HCT116 (cell line): ENCODE measurements at regions not wholly inside any gene's neighbourhood (a gene's known extent, or its start where the extent isn't known, plus 50 kb on each side); places are given as distances from the start of the nearest gene placed in this dataset.

Experiments used
- ATAC-seq: fragments of 200-7000 bp; cut with Tn5 transposase; 2 replicates; pipeline ENCODE4 v1.9.1; 2020; ENCODE audit warnings: mild to moderate bottlenecking, moderate library complexity
- BruUV-seq: library from RNA; stranded (reverse); fragments of 400-500 nt; replicated peaks from 2 replicates; lab custom pipeline; 2021; lab: Mats Ljungman, UMichigan
- CTCF ChIA-PET: fragments of 300-600 bp; sonication (Branson Sonifier 250); formaldehyde crosslinking; loops from one replicate; lab custom pipeline; 2021; ENCODE audit warnings: antibody characterized with exemption; lab: Charles Lee
- POLR2A ChIA-PET: fragments of 300-600, 350-600 bp; sonication (Branson Sonifier 250); formaldehyde crosslinking; loops from one replicate; lab custom pipeline; 2021; ENCODE audit warnings: antibody characterized with exemption; lab: Charles Lee
- RAD21 ChIA-PET, 2 experiments: fragments of 300-600 bp; sonication (Branson Sonifier 250); formaldehyde crosslinking; loops; one replicate each; lab custom pipeline; 2023; ENCODE audit warnings: low total read pairs in 2 of 2; ENCODE audit not compliant: uncharacterized antibody in 2 of 2, unreplicated experiment in 2 of 2, low non-redundant PET in 1 of 2; lab: Charles Lee
- DNase-seq: peaks from one replicate; pipeline ENCODE4 v3.0.0-alpha.2; 2010; ENCODE audit warnings: low read depth, low spot score
- H2AFZ ChIP-seq: fragments of 200-600 bp; shearing (Covaris generic), sonication (generic); 2 replicates; pipeline ENCODE4 v1.6.1; 2017; ENCODE audit warnings: low read depth, mixed run types, mixed read lengths, antibody characterized with exemption, low read length; ENCODE audit not compliant: poor library complexity, severe bottlenecking
- H3K27ac ChIP-seq: 2 replicates; pipeline ENCODE4 v1.5.1; 2012; ENCODE audit warnings: low read depth, low read length
- H3K27me3 ChIP-seq: fragments of 200-600 bp; sonication (generic); 2 replicates; pipeline ENCODE4 v1.6.1; 2016; ENCODE audit warnings: mixed run types, low read length, mixed read lengths; ENCODE audit not compliant: insufficient read depth
- H3K36me3 ChIP-seq, 2 experiments: fragments of 200-500 bp in 1 of 2; fragments of 200-600 bp in 1 of 2; sonication (Bioruptor generic) in 1 of 2; sonication (generic) in 1 of 2; 2 replicates each; pipeline versions ENCODE4 v1.5.1 to v1.6.1; 2014 to 2016; ENCODE audit warnings: low read length in 2 of 2, inconsistent platforms in 1 of 2, mixed read lengths in 1 of 2, mixed run types in 1 of 2; ENCODE audit not compliant: insufficient read depth in 2 of 2, control insufficient read depth in 1 of 2
- H3K4me1 ChIP-seq, 2 experiments: fragments of 200-600 bp in 1 of 2; sonication (generic) in 1 of 2; 2 replicates each; pipeline versions ENCODE4 v1.5.1 to v1.6.1; 2012 to 2017; ENCODE audit warnings: low read length in 2 of 2, inconsistent platforms in 1 of 2, mild to moderate bottlenecking in 1 of 2, mixed read lengths in 1 of 2, mixed run types in 1 of 2, moderate library complexity in 1 of 2; ENCODE audit not compliant: insufficient read depth in 2 of 2, control insufficient read depth in 1 of 2
- H3K4me2 ChIP-seq: fragments of 200-600 bp; sonication (generic); 2 replicates; pipeline ENCODE4 v1.6.1; 2017; ENCODE audit warnings: mixed run types, low read length, mixed read lengths
- H3K4me3 ChIP-seq, 2 experiments: fragments of 200-600 bp in 1 of 2; sonication (generic) in 1 of 2; replicated peaks in 1 of 2; 2 replicates each; pipeline ENCODE4 v1.5.1; 2011 to 2016; ENCODE audit warnings: low read length in 2 of 2, control low read depth in 1 of 2, low read depth in 1 of 2, mild to moderate bottlenecking in 1 of 2, mixed read lengths in 1 of 2, mixed run types in 1 of 2
- H3K79me2 ChIP-seq: fragments of 200-600 bp; sonication (generic); 2 replicates; pipeline ENCODE4 v1.6.1; 2017; ENCODE audit warnings: mild to moderate bottlenecking, mixed run types, low read length, moderate library complexity, mixed read lengths; ENCODE audit not compliant: insufficient read depth
- H3K9ac ChIP-seq: fragments of 200-600 bp; sonication (generic); 2 replicates; pipeline ENCODE4 v1.6.1; 2016; ENCODE audit warnings: low read length, mixed read lengths
- H3K9me2 ChIP-seq: fragments of 200-600 bp; sonication (generic), shearing (Covaris generic); 2 replicates; pipeline ENCODE4 v1.6.1; 2017; ENCODE audit warnings: mixed run types, mild to moderate bottlenecking, moderate library complexity; ENCODE audit not compliant: insufficient read depth
- H3K9me3 ChIP-seq, 2 experiments: fragments of 200-500 bp in 1 of 2; fragments of 200-600 bp in 1 of 2; sonication (Bioruptor generic) in 1 of 2; sonication (generic) in 1 of 2; 2 replicates each; pipeline ENCODE4 v1.6.1; 2014 to 2017; ENCODE audit warnings: low read length in 2 of 2, mixed read lengths in 2 of 2, inconsistent platforms in 1 of 2, low read depth in 1 of 2, mild to moderate bottlenecking in 1 of 2, mixed run types in 1 of 2, moderate library complexity in 1 of 2; ENCODE audit not compliant: control insufficient read depth in 1 of 2, insufficient read depth in 1 of 2
- H4K20me1 ChIP-seq: fragments of 200-600 bp; sonication (generic), shearing (Covaris generic); 2 replicates; pipeline ENCODE4 v1.6.1; 2017; ENCODE audit warnings: mixed run types, mild to moderate bottlenecking, moderate library complexity; ENCODE audit not compliant: insufficient read depth
- EZH2 ChIP-seq: fragments of 200-600 bp; sonication (generic); IDR thresholded peaks from 2 replicates; pipeline ENCODE4 v1.6.1; 2017; ENCODE audit warnings: antibody characterized with exemption, mixed run types
- JUND ChIP-seq: IDR thresholded peaks from 2 replicates; pipeline ENCODE4 v1.6.1; 2012
- POLR2A ChIP-seq: IDR thresholded peaks from 2 replicates; pipeline ENCODE4 v1.7.0; 2011; ENCODE audit warnings: borderline replicate concordance; ENCODE audit not compliant: insufficient read depth, insufficient read length; ENCODE audit errors: extremely low read depth
- RAD21 ChIP-seq: IDR thresholded peaks from 2 replicates; pipeline ENCODE4 v1.6.1; 2012; ENCODE audit warnings: low read depth, mild to moderate bottlenecking
- YY1 ChIP-seq: IDR thresholded peaks from 2 replicates; pipeline ENCODE4 v1.6.1; 2011; ENCODE audit warnings: low read length, low read depth, moderate library complexity, mild to moderate bottlenecking; ENCODE audit not compliant: insufficient replicate concordance; ENCODE audit errors: extremely low read depth
- intact Hi-C: fragments of 100-400 bp; cut with micrococcal nuclease; formaldehyde crosslinking; loops from 2 replicates; pipeline ENCODE4 v1.10.0; 2022
- TF ChIP-seq, protein P1 (sequence below), 3 experiments: fragments of 200-600 bp in 1 of 3; sonication (generic) in 1 of 3; IDR thresholded peaks in 2 of 3; conservative IDR thresholded peaks in 1 of 3; 2 replicates each; pipeline ENCODE4 v1.5.1; 2012 to 2017; ENCODE audit warnings: low read depth in 2 of 3, low read length in 2 of 3, antibody characterized with exemption in 1 of 3, borderline replicate concordance in 1 of 3, control low read depth in 1 of 3, mild to moderate bottlenecking in 1 of 3, mixed read lengths in 1 of 3, mixed run types in 1 of 3, moderate library complexity in 1 of 3; ENCODE audit not compliant: insufficient read depth in 1 of 3
- TF ChIP-seq, protein P2 (sequence below): IDR thresholded peaks from 2 replicates; pipeline ENCODE4 v1.6.1; 2011; ENCODE audit warnings: mild to moderate bottlenecking, low read length, moderate library complexity; ENCODE audit not compliant: insufficient replicate concordance; ENCODE audit errors: extremely low read depth

- H3K9me2 ChIP-seq = no peaks in the 10 kb centered on the region
- DNase-seq = no peak
- RAD21 ChIA-PET = no interaction called here
- no peaks in the 10 kb centered on the region for H3K27me3 ChIP-seq
- H3K4me2 ChIP-seq = no peak overlapping the region
- H3K4me1 ChIP-seq = peaks cover 0 to 5% of the 10 kb centered on the region in 2 experiments; a peak in 1 of 4 replicates
- no peaks in the 10 kb centered on the region for H3K79me2 ChIP-seq
- TF ChIP-seq EZH2 (no peak), JUND (no peak), YY1 (no peak), POLR2A (no peak), RAD21 (no peak)
- TF ChIP-seq, protein P1, sequence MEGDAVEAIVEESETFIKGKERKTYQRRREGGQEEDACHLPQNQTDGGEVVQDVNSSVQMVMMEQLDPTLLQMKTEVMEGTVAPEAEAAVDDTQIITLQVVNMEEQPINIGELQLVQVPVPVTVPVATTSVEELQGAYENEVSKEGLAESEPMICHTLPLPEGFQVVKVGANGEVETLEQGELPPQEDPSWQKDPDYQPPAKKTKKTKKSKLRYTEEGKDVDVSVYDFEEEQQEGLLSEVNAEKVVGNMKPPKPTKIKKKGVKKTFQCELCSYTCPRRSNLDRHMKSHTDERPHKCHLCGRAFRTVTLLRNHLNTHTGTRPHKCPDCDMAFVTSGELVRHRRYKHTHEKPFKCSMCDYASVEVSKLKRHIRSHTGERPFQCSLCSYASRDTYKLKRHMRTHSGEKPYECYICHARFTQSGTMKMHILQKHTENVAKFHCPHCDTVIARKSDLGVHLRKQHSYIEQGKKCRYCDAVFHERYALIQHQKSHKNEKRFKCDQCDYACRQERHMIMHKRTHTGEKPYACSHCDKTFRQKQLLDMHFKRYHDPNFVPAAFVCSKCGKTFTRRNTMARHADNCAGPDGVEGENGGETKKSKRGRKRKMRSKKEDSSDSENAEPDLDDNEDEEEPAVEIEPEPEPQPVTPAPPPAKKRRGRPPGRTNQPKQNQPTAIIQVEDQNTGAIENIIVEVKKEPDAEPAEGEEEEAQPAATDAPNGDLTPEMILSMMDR (IDR thresholded peaks at IDR 0.05 in 2 of 3, conservative IDR thresholded peaks at IDR 0.05 in 1 of 3; ENCODE audit: borderline replicate concordance in 1 of 3, insufficient read depth in 1 of 3, low read depth in 2 of 3, low read length in 2 of 3) = no peak
- TF ChIP-seq, protein P2, sequence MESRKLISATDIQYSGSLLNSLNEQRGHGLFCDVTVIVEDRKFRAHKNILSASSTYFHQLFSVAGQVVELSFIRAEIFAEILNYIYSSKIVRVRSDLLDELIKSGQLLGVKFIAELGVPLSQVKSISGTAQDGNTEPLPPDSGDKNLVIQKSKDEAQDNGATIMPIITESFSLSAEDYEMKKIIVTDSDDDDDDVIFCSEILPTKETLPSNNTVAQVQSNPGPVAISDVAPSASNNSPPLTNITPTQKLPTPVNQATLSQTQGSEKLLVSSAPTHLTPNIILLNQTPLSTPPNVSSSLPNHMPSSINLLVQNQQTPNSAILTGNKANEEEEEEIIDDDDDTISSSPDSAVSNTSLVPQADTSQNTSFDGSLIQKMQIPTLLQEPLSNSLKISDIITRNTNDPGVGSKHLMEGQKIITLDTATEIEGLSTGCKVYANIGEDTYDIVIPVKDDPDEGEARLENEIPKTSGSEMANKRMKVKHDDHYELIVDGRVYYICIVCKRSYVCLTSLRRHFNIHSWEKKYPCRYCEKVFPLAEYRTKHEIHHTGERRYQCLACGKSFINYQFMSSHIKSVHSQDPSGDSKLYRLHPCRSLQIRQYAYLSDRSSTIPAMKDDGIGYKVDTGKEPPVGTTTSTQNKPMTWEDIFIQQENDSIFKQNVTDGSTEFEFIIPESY = no peak
- H3K9ac ChIP-seq = no peak overlapping the region
- H3K36me3 ChIP-seq = no peaks in the 10 kb centered on the region
- H3K27ac ChIP-seq = no peak overlapping the region
- H3K4me3 ChIP-seq = no peak overlapping the region
- intact Hi-C loops = no loop called here
- no peak overlapping the region for H2AFZ ChIP-seq
- BruUV-seq = no TSS peak
- no peaks in the 10 kb centered on the region for H3K9me3 ChIP-seq
- no peak for ATAC-seq
- POLR2A ChIA-PET = no interaction called here
- CTCF ChIA-PET = no interaction called here
- H4K20me1 ChIP-seq = no peaks in the 10 kb centered on the region
Observed at GRCh38 chr12:28868414-28868813, 280.7 kb upstream of the FAR2 start.
